ENCODE measurements at regions not wholly inside any gene's neighbourhood (a gene's known extent, or its start where the extent isn't known, plus 50 kb on each side); places are given as distances from the start of the nearest gene placed in this dataset.

GRCh38 chr5:163379298-163380155, 57.9 kb upstream of the CCNG1 start:
- H3K27ac ChIP-seq, result no peak overlapping the region
- no peak for TF ChIP-seq CTCF (conservative IDR thresholded peaks at IDR 0.05)

DNA sequence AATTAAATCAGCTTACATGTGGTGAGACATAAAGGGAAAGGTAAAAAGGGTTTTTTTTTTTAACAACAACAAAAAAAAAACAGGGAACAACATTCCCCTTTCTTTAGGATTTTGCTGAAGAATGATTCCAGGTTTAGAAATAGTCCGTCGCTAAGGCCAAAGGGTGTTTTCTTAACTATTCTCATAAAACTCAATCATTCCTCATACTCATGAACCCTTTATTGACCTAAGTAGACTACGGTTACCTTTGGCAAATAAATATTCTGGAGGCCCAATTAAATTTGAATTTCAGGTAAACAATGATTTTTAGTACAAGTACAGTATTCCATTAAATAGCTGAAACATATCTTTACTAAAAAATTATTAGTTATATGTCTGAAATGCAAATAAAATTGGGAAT, 55.6 kb upstream of the CCNG1 start:
- H3K27ac ChIP-seq, result no peak overlapping the region
- TF ChIP-seq CTCF (conservative IDR thresholded peaks at IDR 0.05), result no peak

- H3K27ac ChIP-seq, result no peak overlapping the region
- TF ChIP-seq CTCF (conservative IDR thresholded peaks at IDR 0.05), result no peak
These were observed 53.6 kb upstream of the CCNG1 start for GRCh38 chr5:163383754-163384153.

- no peak for TF ChIP-seq CTCF (conservative IDR thresholded peaks at IDR 0.05)
- H3K27ac ChIP-seq, result no peak overlapping the region
These were observed 52.7 kb upstream of the CCNG1 start for GRCh38 chr5:163384669-163385068.

GRCh38 chr5:163385271-163385670, 52.1 kb upstream of the CCNG1 start:
- no peak overlapping the region for H3K27ac ChIP-seq
- no peak for TF ChIP-seq CTCF (conservative IDR thresholded peaks at IDR 0.05)

GRCh38 chr5:163385824-163386223, 51.6 kb upstream of the CCNG1 start:
- no peak for TF ChIP-seq CTCF (conservative IDR thresholded peaks at IDR 0.05)

DNA sequence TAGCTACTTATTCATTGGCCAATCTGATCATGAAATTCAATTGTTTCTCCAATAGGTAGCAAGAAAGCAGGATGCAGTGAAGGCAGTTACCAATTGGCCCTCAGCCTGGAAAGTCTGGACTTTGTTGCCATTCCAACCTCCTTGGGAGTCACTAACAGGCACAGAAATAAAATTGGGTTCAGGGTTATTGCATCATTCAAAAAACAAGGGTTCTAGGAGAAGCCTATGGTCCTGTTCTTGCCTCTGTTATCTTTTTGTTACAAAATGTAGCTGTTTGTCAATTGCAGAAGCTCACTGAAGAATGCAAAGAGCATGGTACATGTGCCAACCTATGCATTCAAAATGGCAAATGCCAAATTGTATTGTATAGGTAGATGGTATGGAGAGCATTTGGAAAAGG, 51.0 kb upstream of the CCNG1 start:
- TF ChIP-seq CTCF (conservative IDR thresholded peaks at IDR 0.05), result no peak
- no peak overlapping the region for H3K27ac ChIP-seq

More at GRCh38 chr5:163385824-163386223, 51.6 kb upstream of the CCNG1 start:
- H3K27ac ChIP-seq, result no peak overlapping the region

Measured in VCaP (cell line).